Neuronal stem cell (in vitro differentiated cells): ENCODE measurements at regions not wholly inside any gene's neighbourhood (a gene's known extent, or its start where the extent isn't known, plus 50 kb on each side); places are given as distances from the start of the nearest gene placed in this dataset.

Source experiments
- DNase-seq: peaks from one replicate; pipeline ENCODE4 v3.0.0-alpha.2; 2013; ENCODE audit warnings: low spot score
- H2AFZ ChIP-seq: one replicate; pipeline ENCODE4 v1.6.1; 2013; ENCODE audit warnings: mild to moderate bottlenecking, low read length, inconsistent platforms
- H2AK5ac ChIP-seq: 2 replicates; pipeline ENCODE4 v1.6.1; 2013; ENCODE audit warnings: low read depth, mild to moderate bottlenecking, inconsistent platforms, low read length, moderate library complexity, mixed read lengths
- H2BK120ac ChIP-seq: 2 replicates; pipeline ENCODE4 v1.6.1; 2013; ENCODE audit warnings: low read depth, mild to moderate bottlenecking, inconsistent platforms, low read length, moderate library complexity, mixed read lengths
- H2BK12ac ChIP-seq: one replicate; pipeline ENCODE4 v1.6.1; 2013; ENCODE audit warnings: low read length, inconsistent platforms
- H2BK15ac ChIP-seq: 2 replicates; pipeline ENCODE4 v1.6.1; 2013; ENCODE audit warnings: mild to moderate bottlenecking, low read length, inconsistent platforms, mixed read lengths
- H2BK5ac ChIP-seq: one replicate; pipeline ENCODE4 v1.6.1; 2013; ENCODE audit warnings: inconsistent platforms, mild to moderate bottlenecking, low read length, moderate library complexity
- H3K14ac ChIP-seq: one replicate; pipeline ENCODE4 v1.6.1; 2013; ENCODE audit warnings: low read length, inconsistent platforms
- H3K18ac ChIP-seq: 2 replicates; pipeline ENCODE4 v1.6.1; 2013; ENCODE audit warnings: low read length, inconsistent platforms
- H3K23ac ChIP-seq: 2 replicates; pipeline ENCODE4 v1.6.1; 2013; ENCODE audit warnings: low read depth, mild to moderate bottlenecking, mixed read lengths, low read length, inconsistent platforms; ENCODE audit not compliant: poor library complexity
- H3K27ac ChIP-seq: replicated peaks from 3 replicates; pipeline ENCODE4 v1.5.1; 2013; ENCODE audit warnings: low read length, inconsistent platforms
- H3K27me3 ChIP-seq, 3 experiments: 2 replicates each; pipeline ENCODE4 v1.6.1; 2013; ENCODE audit warnings: low read length in 3 of 3, mild to moderate bottlenecking in 2 of 3, inconsistent platforms in 1 of 3, low read depth in 1 of 3, mixed read lengths in 1 of 3, moderate library complexity in 1 of 3; ENCODE audit not compliant: control insufficient read depth in 3 of 3, insufficient read depth in 3 of 3
- H3K36me3 ChIP-seq, 2 donors: replicated peaks in 1 of 2; 2 replicates each; pipeline ENCODE4 v1.6.1; 2013; ENCODE audit warnings: low read length in 2 of 2; ENCODE audit not compliant: control insufficient read depth in 2 of 2, insufficient read depth in 2 of 2
- H3K4ac ChIP-seq: 2 replicates; pipeline ENCODE4 v1.6.1; 2013; ENCODE audit warnings: inconsistent platforms, mild to moderate bottlenecking, low read length, moderate library complexity
- H3K4me1 ChIP-seq, 2 donors: 1 replicate in 1 of 2; 2 replicates in 1 of 2; pipeline ENCODE4 v1.6.1; 2013; ENCODE audit warnings: low read length in 2 of 2, low read depth in 1 of 2; ENCODE audit not compliant: control insufficient read depth in 2 of 2, insufficient read depth in 1 of 2
- H3K4me2 ChIP-seq: one replicate; pipeline ENCODE4 v1.6.1; 2013; ENCODE audit warnings: mild to moderate bottlenecking, low read length, inconsistent platforms; ENCODE audit not compliant: insufficient read depth, poor library complexity, severe bottlenecking
- H3K4me3 ChIP-seq, 2 donors: 2 replicates each; pipeline ENCODE4 v1.5.1; 2013; ENCODE audit warnings: low read length in 2 of 2, mild to moderate bottlenecking in 2 of 2, inconsistent platforms in 1 of 2, moderate library complexity in 1 of 2
- H3K79me1 ChIP-seq: one replicate; pipeline ENCODE4 v1.6.1; 2013; ENCODE audit warnings: low read depth, mild to moderate bottlenecking, inconsistent platforms, low read length, moderate library complexity
- H3K9ac ChIP-seq: one replicate; pipeline ENCODE4 v1.6.1; 2013; ENCODE audit warnings: mild to moderate bottlenecking, low read depth, low read length, inconsistent platforms; ENCODE audit not compliant: poor library complexity
- H3K9me3 ChIP-seq, 2 donors: replicated peaks in 1 of 2; 2 replicates each; pipeline versions ENCODE3 to v1.6.1; 2013; ENCODE audit warnings: low read length in 2 of 2, mild to moderate bottlenecking in 2 of 2, inconsistent platforms in 1 of 2, low read depth in 1 of 2, mixed read lengths in 1 of 2, moderate library complexity in 1 of 2; ENCODE audit not compliant: control insufficient read depth in 2 of 2, insufficient read depth in 1 of 2
- H4K8ac ChIP-seq: one replicate; pipeline ENCODE4 v1.6.1; 2013; ENCODE audit warnings: low read depth, mild to moderate bottlenecking, inconsistent platforms, low read length, moderate library complexity
- H4K91ac ChIP-seq: one replicate; pipeline ENCODE4 v1.6.1; 2013; ENCODE audit warnings: low read length, low read depth, mild to moderate bottlenecking, inconsistent platforms; ENCODE audit not compliant: poor library complexity
- WGBS, 2 donors: extraction: QIAGEN DNeasy Blood & Tissue Kit; methylation state at CpG; one replicate each; pipeline ENCODE4 v1.1.7; 2013; ENCODE audit warnings: missing lambda C conversion rate in 2 of 2, mixed read lengths in 1 of 2; ENCODE audit not compliant: insufficient read length in 2 of 2, insufficient replicate concordance in 1 of 2; ENCODE audit errors: extremely low coverage in 2 of 2; 5-methylcytosine and 5-hydroxymethylcytosine counted together

GRCh38 chr5:73311291-73312110 lies 137.1 kb downstream of the FOXD1 start:
- Histone ChIP-seq H3K4me3 (peak overlapping the region in 1 of 2 donors; percentile 75), H2AFZ (peak overlapping the region; percentile 71), H3K9me3 (no peaks in the 10 kb centered on the region), H3K18ac (peak overlapping the region; percentile 90), H3K4ac (no peak overlapping the region), H4K8ac (peak overlapping the region; percentile 66), H4K91ac (no peak overlapping the region), H3K79me1 (no peaks in the 10 kb centered on the region), H3K36me3 (no peaks in the 10 kb centered on the region), H2AK5ac (no peak overlapping the region), H2BK12ac (peak overlapping the region; percentile 73), H3K14ac (no peak overlapping the region), H3K23ac (no peak overlapping the region), H3K27me3 (peaks cover 0 to 64% (median 50%) of the 10 kb centered on the region in 3 experiments), H3K27ac (no peak overlapping the region), H2BK120ac (no peak overlapping the region), H3K4me1 (peaks cover 0 to 3% of the 10 kb centered on the region in 2 donors), H3K9ac (peak overlapping the region; percentile 83), H3K4me2 (peak overlapping the region; percentile 88), H2BK5ac (no peak overlapping the region), H2BK15ac (peak overlapping the region; percentile 15)
- peak; percentile 32 for DNase-seq
- WGBS, 2 donors, result no CpG with 5 or more reads among the region's 31 CpGs

- H2AFZ ChIP-seq, result no peak overlapping the region
- no peak overlapping the region for H3K27ac ChIP-seq
- no peak overlapping the region for H3K18ac ChIP-seq
- peaks cover 14 to 81% (median 79%) of the 10 kb centered on the region in 3 experiments for H3K27me3 ChIP-seq
- H2BK5ac ChIP-seq, result no peak overlapping the region
- no peak overlapping the region for H3K4me3 ChIP-seq
- H2BK120ac ChIP-seq, result no peak overlapping the region
- H2BK15ac ChIP-seq, result no peak overlapping the region
- H3K23ac ChIP-seq, result no peak overlapping the region
- H2BK12ac ChIP-seq, result no peak overlapping the region
- H3K9ac ChIP-seq, result no peak overlapping the region
- no peak overlapping the region for H4K91ac ChIP-seq
- no peaks in the 10 kb centered on the region for H3K36me3 ChIP-seq
- no peaks in the 10 kb centered on the region for H3K79me1 ChIP-seq
- DNase-seq, result no peak
- no CpG with 5 or more reads among the region's 4 CpGs for WGBS, 2 donors
- no peak overlapping the region for H2AK5ac ChIP-seq
- no peak overlapping the region for H3K14ac ChIP-seq
- H3K4me2 ChIP-seq, result no peak overlapping the region
- H3K4ac ChIP-seq, result no peak overlapping the region
- H3K4me1 ChIP-seq, result peaks cover 0 to 6% of the 10 kb centered on the region in 2 donors
- H4K8ac ChIP-seq, result no peak overlapping the region
- H3K9me3 ChIP-seq, result no peaks in the 10 kb centered on the region
Observed at GRCh38 chr5:73307645-73308355, 134.8 kb downstream of the TMEM174 start.

- WGBS, 2 donors, result no CpG with 5 or more reads among the region's 7 CpGs
- no peak overlapping the region for H3K27ac ChIP-seq
- H2BK15ac ChIP-seq, result no peak overlapping the region
- no peak overlapping the region for H3K4me2 ChIP-seq
- H2AFZ ChIP-seq, result no peak overlapping the region
- no peak overlapping the region for H4K8ac ChIP-seq
- H2BK12ac ChIP-seq, result no peak overlapping the region
- H3K9ac ChIP-seq, result no peak overlapping the region
- no peak overlapping the region for H3K4me3 ChIP-seq
- H3K18ac ChIP-seq, result no peak overlapping the region
- H3K23ac ChIP-seq, result no peak overlapping the region
- H3K27me3 ChIP-seq, result peaks cover 20 to 81% (median 79%) of the 10 kb centered on the region in 3 experiments
- no peak overlapping the region for H2AK5ac ChIP-seq
- H3K36me3 ChIP-seq, result no peaks in the 10 kb centered on the region
- no peaks in the 10 kb centered on the region for H3K9me3 ChIP-seq
- no peak overlapping the region for H2BK120ac ChIP-seq
- peaks cover 0 to 6% of the 10 kb centered on the region in 2 donors for H3K4me1 ChIP-seq
- DNase-seq, result no peak
- H3K4ac ChIP-seq, result no peak overlapping the region
- no peak overlapping the region for H4K91ac ChIP-seq
- H3K14ac ChIP-seq, result no peak overlapping the region
- no peak overlapping the region for H2BK5ac ChIP-seq
- H3K79me1 ChIP-seq, result no peaks in the 10 kb centered on the region
Observed at GRCh38 chr5:73306741-73307275, 133.8 kb downstream of the TMEM174 start.
